DND-41 (cell line): ENCODE measurements at regions not wholly inside any gene's neighbourhood (a gene's known extent, or its start where the extent isn't known, plus 50 kb on each side); places are given as distances from the start of the nearest gene placed in this dataset.

Experiments
- EZH2 ChIP-seq: IDR thresholded peaks from 3 replicates; pipeline ENCODE4 v1.6.1; 2012; ENCODE audit warnings: borderline replicate concordance, low read depth, mild to moderate bottlenecking, moderate library complexity, low read length, inconsistent platforms; ENCODE audit not compliant: severe bottlenecking
- TF ChIP-seq, protein P1 (sequence below): IDR thresholded peaks from 2 replicates; pipeline ENCODE4 v1.5.1; 2012; ENCODE audit warnings: borderline replicate concordance, low read length, moderate library complexity, mild to moderate bottlenecking; ENCODE audit not compliant: poor library complexity, severe bottlenecking; ENCODE audit errors: extremely low read depth

DNA sequence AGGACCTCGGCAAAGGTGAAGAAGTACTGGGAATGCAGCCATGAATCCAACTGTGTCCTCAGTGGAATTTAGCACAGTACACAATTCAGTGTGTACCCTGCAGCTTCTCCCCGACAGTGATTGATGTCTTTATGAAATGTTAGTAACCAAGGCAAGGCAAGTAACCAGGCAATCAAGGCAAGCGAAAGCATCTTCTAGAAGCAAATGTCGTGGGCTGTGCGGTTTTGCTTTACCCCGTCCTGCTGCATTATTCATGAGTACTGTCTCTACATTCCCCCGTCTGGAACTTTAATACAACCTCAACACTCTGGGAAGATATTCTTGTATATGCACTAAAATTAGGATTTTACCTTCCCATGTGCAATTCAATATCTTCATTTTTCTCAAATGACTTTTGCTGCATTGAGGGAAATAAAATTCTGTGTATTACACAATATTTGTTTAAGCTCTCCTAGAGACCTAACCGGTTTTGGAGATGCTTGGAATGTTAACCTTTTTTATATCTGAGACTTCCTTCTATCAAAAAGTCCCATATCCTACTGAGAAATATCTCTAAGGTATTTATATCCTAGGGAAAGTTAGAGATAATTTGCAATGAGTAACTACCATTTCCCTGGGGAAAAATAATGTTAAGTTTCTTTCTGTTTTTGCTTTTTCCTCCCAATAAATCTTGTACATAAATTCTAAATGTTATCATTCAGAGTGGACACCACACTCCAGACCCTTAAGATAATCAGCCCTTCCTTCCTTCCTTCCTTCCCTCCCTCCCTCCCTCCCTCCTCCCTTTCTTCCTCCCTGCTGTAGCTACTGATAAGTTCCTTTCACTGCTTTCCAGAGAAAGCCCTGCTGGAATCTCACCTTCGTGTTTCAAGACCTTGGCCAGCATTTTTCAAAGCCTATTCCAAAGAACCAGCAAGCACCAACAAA, 51.9 kb upstream of the ADORA2B start:
- TF ChIP-seq, protein P1, sequence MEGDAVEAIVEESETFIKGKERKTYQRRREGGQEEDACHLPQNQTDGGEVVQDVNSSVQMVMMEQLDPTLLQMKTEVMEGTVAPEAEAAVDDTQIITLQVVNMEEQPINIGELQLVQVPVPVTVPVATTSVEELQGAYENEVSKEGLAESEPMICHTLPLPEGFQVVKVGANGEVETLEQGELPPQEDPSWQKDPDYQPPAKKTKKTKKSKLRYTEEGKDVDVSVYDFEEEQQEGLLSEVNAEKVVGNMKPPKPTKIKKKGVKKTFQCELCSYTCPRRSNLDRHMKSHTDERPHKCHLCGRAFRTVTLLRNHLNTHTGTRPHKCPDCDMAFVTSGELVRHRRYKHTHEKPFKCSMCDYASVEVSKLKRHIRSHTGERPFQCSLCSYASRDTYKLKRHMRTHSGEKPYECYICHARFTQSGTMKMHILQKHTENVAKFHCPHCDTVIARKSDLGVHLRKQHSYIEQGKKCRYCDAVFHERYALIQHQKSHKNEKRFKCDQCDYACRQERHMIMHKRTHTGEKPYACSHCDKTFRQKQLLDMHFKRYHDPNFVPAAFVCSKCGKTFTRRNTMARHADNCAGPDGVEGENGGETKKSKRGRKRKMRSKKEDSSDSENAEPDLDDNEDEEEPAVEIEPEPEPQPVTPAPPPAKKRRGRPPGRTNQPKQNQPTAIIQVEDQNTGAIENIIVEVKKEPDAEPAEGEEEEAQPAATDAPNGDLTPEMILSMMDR = no peak
- no peak for TF ChIP-seq EZH2
